Stomach (tissue), 4 donors: ENCODE measurements at regions not wholly inside any gene's neighbourhood (a gene's known extent, or its start where the extent isn't known, plus 50 kb on each side); places are given as distances from the start of the nearest gene placed in this dataset.

Source experiments
- CTCF ChIP-seq, 7 experiments: fragments of 450-650 bp in 4 of 7; fragments of 200-600 bp in 3 of 7; sonication (generic) in 3 of 7; IDR thresholded peaks; one replicate each; pipeline ENCODE4 v1.5.1; 2016 to 2019; ENCODE audit warnings: antibody characterized with exemption in 7 of 7, control low read depth in 2 of 7, mild to moderate bottlenecking in 1 of 7
- EP300 ChIP-seq: sonication (generic); formaldehyde crosslinking; IDR thresholded peaks from one replicate; pipeline ENCODE4 v1.6.1; 2017; ENCODE audit warnings: antibody characterized with exemption
- POLR2A ChIP-seq, 4 donors: fragments of 450-650 bp; IDR thresholded peaks; one replicate each; pipeline ENCODE4 v1.6.1; 2016; ENCODE audit warnings: antibody characterized with exemption in 4 of 4, control low read depth in 2 of 4, mild to moderate bottlenecking in 1 of 4, moderate library complexity in 1 of 4
- POLR2AphosphoS5 ChIP-seq, 3 donors: sonication (generic); formaldehyde crosslinking; IDR thresholded peaks; one replicate each; pipeline ENCODE4 v1.6.1; 2016; ENCODE audit warnings: antibody characterized with exemption in 3 of 3

GRCh38 chr5:10161778-10162177 is 87.9 kb downstream of the ATPSCKMT start:
- TF ChIP-seq POLR2A (IDR thresholded peaks at IDR 0.05) (no peak), CTCF (IDR thresholded peaks at IDR 0.05) (no peak), POLR2AphosphoS5 (IDR thresholded peaks at IDR 0.05) (no peak), EP300 (no peak)
